GM23338 (cell line): ENCODE measurements at regions not wholly inside any gene's neighbourhood (a gene's known extent, or its start where the extent isn't known, plus 50 kb on each side); places are given as distances from the start of the nearest gene placed in this dataset.

ENCODE experiments used
- ATAC-seq: fragments of 200-7000 bp; cut with Tn5 transposase; 3 replicates; pipeline ENCODE4 v1.9.1; 2020
- DNase-seq: peaks from one replicate; pipeline ENCODE4 v3.0.0-alpha.2; 2015; ENCODE audit warnings: low spot score
- H2AFZ ChIP-seq: fragments of 200-600 bp; sonication (generic); 2 replicates; pipeline ENCODE4 v1.8.0; 2016; ENCODE audit warnings: antibody characterized with exemption, mild to moderate bottlenecking, moderate library complexity
- H3F3A ChIP-seq: fragments of 200-600 bp; sonication (generic); replicated peaks from 2 replicates; pipeline ENCODE4 v1.8.0; 2017; ENCODE audit warnings: antibody characterized with exemption, mixed run types, low read depth
- H3K27ac ChIP-seq: fragments of 200-600 bp; sonication (generic); 2 replicates; pipeline ENCODE4 v1.6.1; 2016; ENCODE audit warnings: low read depth
- H3K27me3 ChIP-seq: fragments of 200-600 bp; sonication (generic); 2 replicates; pipeline ENCODE4 v1.8.0; 2016; ENCODE audit warnings: mild to moderate bottlenecking, mixed run types, moderate library complexity; ENCODE audit not compliant: insufficient read depth
- H3K36me3 ChIP-seq: fragments of 200-600 bp; sonication (generic); 2 replicates; pipeline ENCODE4 v1.8.0; 2016; ENCODE audit warnings: mild to moderate bottlenecking; ENCODE audit not compliant: insufficient read depth
- H3K4me1 ChIP-seq: fragments of 200-600 bp; sonication (generic); 2 replicates; pipeline ENCODE4 v1.8.0; 2016; ENCODE audit warnings: mild to moderate bottlenecking, moderate library complexity; ENCODE audit not compliant: insufficient read depth
- H3K4me2 ChIP-seq: fragments of 200-600 bp; sonication (generic); 2 replicates; pipeline ENCODE4 v1.7.1; 2017; ENCODE audit warnings: mixed run types
- H3K4me3 ChIP-seq: fragments of 200-600 bp; sonication (generic); 2 replicates; pipeline ENCODE4 v1.6.1; 2016; ENCODE audit warnings: mixed run types
- H3K79me2 ChIP-seq: fragments of 200-600 bp; sonication (generic); replicated peaks from 2 replicates; pipeline ENCODE4 v1.8.0; 2017; ENCODE audit warnings: mild to moderate bottlenecking; ENCODE audit not compliant: insufficient read depth
- H3K9me2 ChIP-seq: fragments of 200-600 bp; sonication (generic); 2 replicates; pipeline ENCODE4 v1.8.0; 2017; ENCODE audit not compliant: insufficient read depth
- H4K20me1 ChIP-seq: fragments of 200-600 bp; sonication (generic); replicated peaks from 2 replicates; pipeline ENCODE4 v1.8.0; 2017; ENCODE audit warnings: mild to moderate bottlenecking; ENCODE audit not compliant: insufficient read depth
- H3K27ac Mint-ChIP-seq: 2 replicates; pipeline ENCODE4 v1.8.0; 2020; ENCODE audit warnings: inconsistent platforms, mild to moderate bottlenecking, moderate library complexity, mixed read lengths
- H3K27me3 Mint-ChIP-seq: 3 replicates; pipeline ENCODE4 v1.8.0; 2022; ENCODE audit warnings: low read depth, mild to moderate bottlenecking, moderate library complexity, mixed read lengths, inconsistent platforms; ENCODE audit not compliant: insufficient read depth, poor library complexity
- H3K36me3 Mint-ChIP-seq: 3 replicates; pipeline ENCODE4 v1.8.0; 2021; ENCODE audit warnings: low read depth, mild to moderate bottlenecking, inconsistent platforms, moderate library complexity, mixed read lengths
- H3K4me1 Mint-ChIP-seq: 3 replicates; pipeline ENCODE4 v1.8.0; 2020; ENCODE audit warnings: mild to moderate bottlenecking, inconsistent platforms, mixed read lengths
- H3K4me3 Mint-ChIP-seq: 3 replicates; pipeline ENCODE4 v1.8.0; 2021; ENCODE audit warnings: moderate library complexity, mild to moderate bottlenecking, inconsistent platforms, mixed read lengths
- H3K9me3 Mint-ChIP-seq: 3 replicates; pipeline ENCODE4 v1.8.0; 2020; ENCODE audit warnings: moderate library complexity, mild to moderate bottlenecking, inconsistent platforms, mixed read lengths
- CREB1 ChIP-seq: fragments of 250-450 bp; sonication (Bioruptor Pico); IDR thresholded peaks from 2 replicates; pipeline ENCODE4 v1.5.0; 2020; ENCODE audit warnings: low read depth, mild to moderate bottlenecking, moderate library complexity
- EZH2 ChIP-seq: fragments of 200-600 bp; sonication (generic); IDR thresholded peaks from one replicate; pipeline ENCODE4 v1.8.0; 2017; ENCODE audit warnings: antibody characterized with exemption, mild to moderate bottlenecking, low read depth; ENCODE audit not compliant: unreplicated experiment
- JUNB ChIP-seq: IDR thresholded peaks from one replicate; pipeline ENCODE4 v1.6.1; 2016; ENCODE audit warnings: antibody characterized with exemption; ENCODE audit not compliant: unreplicated experiment
- POLR2AphosphoS5 ChIP-seq: IDR thresholded peaks from 2 replicates; pipeline ENCODE4 v1.6.1; 2016; ENCODE audit warnings: antibody characterized with exemption, low read depth
- TF ChIP-seq, protein P1 (sequence below): fragments of 250-450 bp; sonication (Bioruptor Pico); IDR thresholded peaks from 2 replicates; pipeline ENCODE4 v1.5.0; 2020; ENCODE audit warnings: mild to moderate bottlenecking, moderate library complexity
- TF ChIP-seq, protein P2 (sequence below): IDR thresholded peaks from one replicate; pipeline ENCODE4 v1.6.1; 2018; ENCODE audit warnings: antibody characterized with exemption; ENCODE audit not compliant: unreplicated experiment
- TF ChIP-seq, protein P3 (sequence below), 2 experiments: fragments of 200-600 bp in 1 of 2; sonication (generic) in 1 of 2; conservative IDR thresholded peaks; 2 replicates each; pipeline versions ENCODE4 v1.5.1 to v1.6.1; 2016 to 2017; ENCODE audit warnings: antibody characterized with exemption in 2 of 2, low read depth in 2 of 2, mild to moderate bottlenecking in 2 of 2, moderate library complexity in 1 of 2

DNA sequence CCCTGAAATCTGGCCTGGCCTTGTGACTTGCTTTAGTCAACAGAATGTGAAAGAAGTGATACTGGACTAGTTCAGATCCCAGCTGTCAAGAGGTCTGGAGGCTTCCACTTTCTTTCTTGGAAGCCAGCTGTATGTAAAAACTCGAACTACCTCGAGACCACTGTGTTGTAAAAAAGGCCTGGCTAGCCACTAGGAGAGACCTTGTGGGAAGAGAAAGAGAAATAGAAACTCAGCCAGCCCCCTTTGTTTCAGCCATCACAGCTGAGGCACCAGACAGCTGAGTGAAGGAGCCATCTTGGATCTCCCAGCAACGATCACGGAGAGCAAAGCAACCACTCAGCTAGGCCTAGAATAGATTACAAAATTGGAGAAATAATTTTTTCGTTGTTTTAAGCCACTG, 324.9 kb upstream of the TCF4 start (continued):
- TF ChIP-seq, protein P1, sequence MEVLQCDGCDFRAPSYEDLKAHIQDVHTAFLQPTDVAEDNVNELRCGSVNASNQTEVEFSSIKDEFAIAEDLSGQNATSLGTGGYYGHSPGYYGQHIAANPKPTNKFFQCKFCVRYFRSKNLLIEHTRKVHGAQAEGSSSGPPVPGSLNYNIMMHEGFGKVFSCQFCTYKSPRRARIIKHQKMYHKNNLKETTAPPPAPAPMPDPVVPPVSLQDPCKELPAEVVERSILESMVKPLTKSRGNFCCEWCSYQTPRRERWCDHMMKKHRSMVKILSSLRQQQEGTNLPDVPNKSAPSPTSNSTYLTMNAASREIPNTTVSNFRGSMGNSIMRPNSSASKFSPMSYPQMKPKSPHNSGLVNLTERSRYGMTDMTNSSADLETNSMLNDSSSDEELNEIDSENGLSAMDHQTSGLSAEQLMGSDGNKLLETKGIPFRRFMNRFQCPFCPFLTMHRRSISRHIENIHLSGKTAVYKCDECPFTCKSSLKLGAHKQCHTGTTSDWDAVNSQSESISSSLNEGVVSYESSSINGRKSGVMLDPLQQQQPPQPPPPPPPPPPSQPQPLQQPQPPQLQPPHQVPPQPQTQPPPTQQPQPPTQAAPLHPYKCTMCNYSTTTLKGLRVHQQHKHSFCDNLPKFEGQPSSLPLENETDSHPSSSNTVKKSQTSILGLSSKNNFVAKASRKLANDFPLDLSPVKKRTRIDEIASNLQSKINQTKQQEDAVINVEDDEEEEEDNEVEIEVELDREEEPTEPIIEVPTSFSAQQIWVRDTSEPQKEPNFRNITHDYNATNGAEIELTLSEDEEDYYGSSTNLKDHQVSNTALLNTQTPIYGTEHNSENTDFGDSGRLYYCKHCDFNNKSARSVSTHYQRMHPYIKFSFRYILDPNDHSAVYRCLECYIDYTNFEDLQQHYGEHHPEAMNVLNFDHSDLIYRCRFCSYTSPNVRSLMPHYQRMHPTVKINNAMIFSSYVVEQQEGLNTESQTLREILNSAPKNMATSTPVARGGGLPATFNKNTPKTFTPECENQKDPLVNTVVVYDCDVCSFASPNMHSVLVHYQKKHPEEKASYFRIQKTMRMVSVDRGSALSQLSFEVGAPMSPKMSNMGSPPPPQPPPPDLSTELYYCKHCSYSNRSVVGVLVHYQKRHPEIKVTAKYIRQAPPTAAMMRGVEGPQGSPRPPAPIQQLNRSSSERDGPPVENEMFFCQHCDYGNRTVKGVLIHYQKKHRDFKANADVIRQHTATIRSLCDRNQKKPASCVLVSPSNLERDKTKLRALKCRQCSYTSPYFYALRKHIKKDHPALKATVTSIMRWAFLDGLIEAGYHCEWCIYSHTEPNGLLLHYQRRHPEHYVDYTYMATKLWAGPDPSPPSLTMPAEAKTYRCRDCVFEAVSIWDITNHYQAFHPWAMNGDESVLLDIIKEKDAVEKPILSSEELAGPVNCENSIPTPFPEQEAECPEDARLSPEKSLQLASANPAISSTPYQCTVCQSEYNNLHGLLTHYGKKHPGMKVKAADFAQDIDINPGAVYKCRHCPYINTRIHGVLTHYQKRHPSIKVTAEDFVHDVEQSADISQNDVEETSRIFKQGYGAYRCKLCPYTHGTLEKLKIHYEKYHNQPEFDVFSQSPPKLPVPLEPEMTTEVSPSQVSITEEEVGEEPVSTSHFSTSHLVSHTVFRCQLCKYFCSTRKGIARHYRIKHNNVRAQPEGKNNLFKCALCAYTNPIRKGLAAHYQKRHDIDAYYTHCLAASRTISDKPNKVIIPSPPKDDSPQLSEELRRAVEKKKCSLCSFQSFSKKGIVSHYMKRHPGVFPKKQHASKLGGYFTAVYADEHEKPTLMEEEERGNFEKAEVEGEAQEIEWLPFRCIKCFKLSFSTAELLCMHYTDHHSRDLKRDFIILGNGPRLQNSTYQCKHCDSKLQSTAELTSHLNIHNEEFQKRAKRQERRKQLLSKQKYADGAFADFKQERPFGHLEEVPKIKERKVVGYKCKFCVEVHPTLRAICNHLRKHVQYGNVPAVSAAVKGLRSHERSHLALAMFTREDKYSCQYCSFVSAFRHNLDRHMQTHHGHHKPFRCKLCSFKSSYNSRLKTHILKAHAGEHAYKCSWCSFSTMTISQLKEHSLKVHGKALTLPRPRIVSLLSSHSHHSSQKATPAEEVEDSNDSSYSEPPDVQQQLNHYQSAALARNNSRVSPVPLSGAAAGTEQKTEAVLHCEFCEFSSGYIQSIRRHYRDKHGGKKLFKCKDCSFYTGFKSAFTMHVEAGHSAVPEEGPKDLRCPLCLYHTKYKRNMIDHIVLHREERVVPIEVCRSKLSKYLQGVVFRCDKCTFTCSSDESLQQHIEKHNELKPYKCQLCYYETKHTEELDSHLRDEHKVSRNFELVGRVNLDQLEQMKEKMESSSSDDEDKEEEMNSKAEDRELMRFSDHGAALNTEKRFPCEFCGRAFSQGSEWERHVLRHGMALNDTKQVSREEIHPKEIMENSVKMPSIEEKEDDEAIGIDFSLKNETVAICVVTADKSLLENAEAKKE (CRISPR knock-in tag), result no peak
- TF ChIP-seq, protein P2, sequence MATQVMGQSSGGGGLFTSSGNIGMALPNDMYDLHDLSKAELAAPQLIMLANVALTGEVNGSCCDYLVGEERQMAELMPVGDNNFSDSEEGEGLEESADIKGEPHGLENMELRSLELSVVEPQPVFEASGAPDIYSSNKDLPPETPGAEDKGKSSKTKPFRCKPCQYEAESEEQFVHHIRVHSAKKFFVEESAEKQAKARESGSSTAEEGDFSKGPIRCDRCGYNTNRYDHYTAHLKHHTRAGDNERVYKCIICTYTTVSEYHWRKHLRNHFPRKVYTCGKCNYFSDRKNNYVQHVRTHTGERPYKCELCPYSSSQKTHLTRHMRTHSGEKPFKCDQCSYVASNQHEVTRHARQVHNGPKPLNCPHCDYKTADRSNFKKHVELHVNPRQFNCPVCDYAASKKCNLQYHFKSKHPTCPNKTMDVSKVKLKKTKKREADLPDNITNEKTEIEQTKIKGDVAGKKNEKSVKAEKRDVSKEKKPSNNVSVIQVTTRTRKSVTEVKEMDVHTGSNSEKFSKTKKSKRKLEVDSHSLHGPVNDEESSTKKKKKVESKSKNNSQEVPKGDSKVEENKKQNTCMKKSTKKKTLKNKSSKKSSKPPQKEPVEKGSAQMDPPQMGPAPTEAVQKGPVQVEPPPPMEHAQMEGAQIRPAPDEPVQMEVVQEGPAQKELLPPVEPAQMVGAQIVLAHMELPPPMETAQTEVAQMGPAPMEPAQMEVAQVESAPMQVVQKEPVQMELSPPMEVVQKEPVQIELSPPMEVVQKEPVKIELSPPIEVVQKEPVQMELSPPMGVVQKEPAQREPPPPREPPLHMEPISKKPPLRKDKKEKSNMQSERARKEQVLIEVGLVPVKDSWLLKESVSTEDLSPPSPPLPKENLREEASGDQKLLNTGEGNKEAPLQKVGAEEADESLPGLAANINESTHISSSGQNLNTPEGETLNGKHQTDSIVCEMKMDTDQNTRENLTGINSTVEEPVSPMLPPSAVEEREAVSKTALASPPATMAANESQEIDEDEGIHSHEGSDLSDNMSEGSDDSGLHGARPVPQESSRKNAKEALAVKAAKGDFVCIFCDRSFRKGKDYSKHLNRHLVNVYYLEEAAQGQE, result no peak

DNA sequence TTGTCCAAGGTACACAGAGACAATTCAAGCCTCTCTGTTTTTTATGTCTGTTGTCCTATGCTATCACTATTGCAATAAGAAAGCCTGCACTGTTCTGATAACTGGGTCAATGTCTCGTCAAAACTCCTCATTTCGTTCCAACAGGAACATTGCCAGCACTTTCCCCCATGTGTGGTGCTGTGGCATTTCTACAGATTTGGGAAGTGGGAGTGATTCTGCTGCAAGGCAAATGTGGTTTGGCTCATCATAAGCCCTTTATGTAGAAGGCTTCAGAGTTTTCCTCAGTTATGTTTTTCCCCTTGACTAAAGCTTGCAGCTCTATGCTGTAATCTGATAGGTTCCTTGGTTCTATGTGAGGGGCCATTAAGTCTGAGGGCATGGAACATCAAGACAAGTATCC, 324.1 kb upstream of the TCF4 start:
- no peak overlapping the region for H3K27ac Mint-ChIP-seq
- H3K4me3 Mint-ChIP-seq, result no peak overlapping the region
- peaks cover 11% of the 10 kb centered on the region for H3K4me1 Mint-ChIP-seq
- Histone ChIP-seq H3K79me2 (no peaks in the 10 kb centered on the region), H3K9me2 (peaks cover 26% of the 10 kb centered on the region), H3K27ac (no peak overlapping the region), H3K36me3 (peaks cover 5% of the 10 kb centered on the region), H2AFZ (no peak overlapping the region), H3F3A (no peaks in the 10 kb centered on the region), H4K20me1 (no peaks in the 10 kb centered on the region), H3K4me1 (peaks cover 21% of the 10 kb centered on the region), H3K4me2 (no peak overlapping the region), H3K27me3 (no peaks in the 10 kb centered on the region), H3K4me3 (no peak overlapping the region)
- ATAC-seq (no peak), DNase-seq (no peak)
- peaks cover 11% of the 10 kb centered on the region for H3K36me3 Mint-ChIP-seq
- H3K9me3 Mint-ChIP-seq, result peaks cover 10% of the 10 kb centered on the region
- H3K27me3 Mint-ChIP-seq, result no peaks in the 10 kb centered on the region
- no peak for TF ChIP-seq CREB1 (CRISPR knock-in tag)
- no peak for TF ChIP-seq POLR2AphosphoS5
- TF ChIP-seq, protein P2, result no peak
- no peak for TF ChIP-seq EZH2
- TF ChIP-seq JUNB, result no peak
- TF ChIP-seq, protein P3, sequence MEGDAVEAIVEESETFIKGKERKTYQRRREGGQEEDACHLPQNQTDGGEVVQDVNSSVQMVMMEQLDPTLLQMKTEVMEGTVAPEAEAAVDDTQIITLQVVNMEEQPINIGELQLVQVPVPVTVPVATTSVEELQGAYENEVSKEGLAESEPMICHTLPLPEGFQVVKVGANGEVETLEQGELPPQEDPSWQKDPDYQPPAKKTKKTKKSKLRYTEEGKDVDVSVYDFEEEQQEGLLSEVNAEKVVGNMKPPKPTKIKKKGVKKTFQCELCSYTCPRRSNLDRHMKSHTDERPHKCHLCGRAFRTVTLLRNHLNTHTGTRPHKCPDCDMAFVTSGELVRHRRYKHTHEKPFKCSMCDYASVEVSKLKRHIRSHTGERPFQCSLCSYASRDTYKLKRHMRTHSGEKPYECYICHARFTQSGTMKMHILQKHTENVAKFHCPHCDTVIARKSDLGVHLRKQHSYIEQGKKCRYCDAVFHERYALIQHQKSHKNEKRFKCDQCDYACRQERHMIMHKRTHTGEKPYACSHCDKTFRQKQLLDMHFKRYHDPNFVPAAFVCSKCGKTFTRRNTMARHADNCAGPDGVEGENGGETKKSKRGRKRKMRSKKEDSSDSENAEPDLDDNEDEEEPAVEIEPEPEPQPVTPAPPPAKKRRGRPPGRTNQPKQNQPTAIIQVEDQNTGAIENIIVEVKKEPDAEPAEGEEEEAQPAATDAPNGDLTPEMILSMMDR (conservative IDR thresholded peaks at IDR 0.05; ENCODE audit: low read depth in 2 of 2), result no peak
